ENCODE measurements at regions not wholly inside any gene's neighbourhood (a gene's known extent, or its start where the extent isn't known, plus 50 kb on each side); places are given as distances from the start of the nearest gene placed in this dataset.

- Histone ChIP-seq H3K9me3 (replicated peaks; ENCODE audit: control insufficient read depth, insufficient read depth, low read depth, low read length) (no peaks in the 10 kb centered on the region), H3K27ac (ENCODE audit: extremely low read depth, low read depth, low read length) (no peak overlapping the region), H3K27me3 (ENCODE audit: control insufficient read depth in 2 of 2, insufficient read depth in 2 of 2, low read length in 2 of 2) (no peaks in the 10 kb centered on the region), H2AFZ (ENCODE audit: low read depth, low read length) (peak overlapping the region; percentile 91), H3K4me1 (replicated peaks in 1 of 2; ENCODE audit: control insufficient read depth in 2 of 2, insufficient read depth in 2 of 2, low read length in 2 of 2) (peaks cover 0 to 5% of the 10 kb centered on the region in 2 experiments; a peak in 1 of 5 replicates), H3K79me2 (ENCODE audit: control insufficient read depth, insufficient read depth, low read length) (no peaks in the 10 kb centered on the region), H3K9ac (ENCODE audit: insufficient read depth in 1 of 2, low read depth in 2 of 2, low read length in 2 of 2) (no peak overlapping the region), H3K36me3 (ENCODE audit: control insufficient read depth, insufficient read depth, low read length) (no peaks in the 10 kb centered on the region), H4K20me1 (replicated peaks; ENCODE audit: control insufficient read depth, insufficient read depth, low read length) (no peaks in the 10 kb centered on the region), H3K4me2 (ENCODE audit: insufficient read depth, low read length) (no peak overlapping the region), H3K9me1 (ENCODE audit: control insufficient read depth, insufficient read depth, low read length) (no peaks in the 10 kb centered on the region), H3K4me3 (no peak overlapping the region)
- peak; percentile 9; the same call in 1 of the 3 replicates for ATAC-seq
- intact Hi-C loops (cut with micrococcal nuclease) (no loop called here), in situ Hi-C loops (cut with MboI) (no loop called here)
- no TSS peak for BruUV-seq (replicated peaks)
- no peak for FAIRE-seq
- WGBS (ENCODE audit: insufficient coverage, low coverage, missing lambda C conversion rate), result 46% methylated on average over 7 of the region's 8 CpGs
- ChIA-PET CTCF (ENCODE audit: low intra/inter-chr PET ratio) (no interaction called here), POLR2A (interaction anchor here (0.5 to 0.6 kb wide), 2 partner anchors 66 to 127 kb away, joined by 3 read pairs; no protein-coding TSS in a partner anchor)
- DNase-seq (ENCODE audit: extremely low read depth in 1 of 4, low spot score in 3 of 4), result no peak
- peak; percentile 31; the same call in 1 of the 2 replicates for TF ChIP-seq MAFF (IDR thresholded peaks at IDR 0.05; ENCODE audit: low read length)
- peak; percentile 82 for TF ChIP-seq ZNF316 (IDR thresholded peaks at IDR 0.05)
- peak; percentile 71 for TF ChIP-seq BCOR (IDR thresholded peaks at IDR 0.05)
- TF ChIP-seq, protein P1, sequence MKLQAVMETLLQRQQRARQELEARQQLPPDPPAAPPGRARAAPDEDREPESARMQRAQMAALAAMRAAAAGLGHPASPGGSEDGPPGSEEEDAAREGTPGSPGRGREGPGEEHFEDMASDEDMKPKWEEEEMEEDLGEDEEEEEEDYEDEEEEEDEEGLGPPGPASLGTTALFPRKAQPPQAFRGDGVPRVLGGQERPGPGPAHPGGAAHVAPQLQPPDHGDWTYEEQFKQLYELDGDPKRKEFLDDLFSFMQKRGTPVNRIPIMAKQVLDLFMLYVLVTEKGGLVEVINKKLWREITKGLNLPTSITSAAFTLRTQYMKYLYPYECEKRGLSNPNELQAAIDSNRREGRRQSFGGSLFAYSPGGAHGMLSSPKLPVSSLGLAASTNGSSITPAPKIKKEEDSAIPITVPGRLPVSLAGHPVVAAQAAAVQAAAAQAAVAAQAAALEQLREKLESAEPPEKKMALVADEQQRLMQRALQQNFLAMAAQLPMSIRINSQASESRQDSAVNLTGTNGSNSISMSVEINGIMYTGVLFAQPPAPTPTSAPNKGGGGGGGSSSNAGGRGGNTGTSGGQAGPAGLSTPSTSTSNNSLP (IDR thresholded peaks at IDR 0.05; ENCODE audit: borderline replicate concordance, low read depth, low read length), result no peak
- TF ChIP-seq ESRRA (IDR thresholded peaks at IDR 0.05; ENCODE audit: borderline replicate concordance, low read depth), result peak; percentile 38; the same call in 1 of the 2 replicates
- TF ChIP-seq, protein P2, sequence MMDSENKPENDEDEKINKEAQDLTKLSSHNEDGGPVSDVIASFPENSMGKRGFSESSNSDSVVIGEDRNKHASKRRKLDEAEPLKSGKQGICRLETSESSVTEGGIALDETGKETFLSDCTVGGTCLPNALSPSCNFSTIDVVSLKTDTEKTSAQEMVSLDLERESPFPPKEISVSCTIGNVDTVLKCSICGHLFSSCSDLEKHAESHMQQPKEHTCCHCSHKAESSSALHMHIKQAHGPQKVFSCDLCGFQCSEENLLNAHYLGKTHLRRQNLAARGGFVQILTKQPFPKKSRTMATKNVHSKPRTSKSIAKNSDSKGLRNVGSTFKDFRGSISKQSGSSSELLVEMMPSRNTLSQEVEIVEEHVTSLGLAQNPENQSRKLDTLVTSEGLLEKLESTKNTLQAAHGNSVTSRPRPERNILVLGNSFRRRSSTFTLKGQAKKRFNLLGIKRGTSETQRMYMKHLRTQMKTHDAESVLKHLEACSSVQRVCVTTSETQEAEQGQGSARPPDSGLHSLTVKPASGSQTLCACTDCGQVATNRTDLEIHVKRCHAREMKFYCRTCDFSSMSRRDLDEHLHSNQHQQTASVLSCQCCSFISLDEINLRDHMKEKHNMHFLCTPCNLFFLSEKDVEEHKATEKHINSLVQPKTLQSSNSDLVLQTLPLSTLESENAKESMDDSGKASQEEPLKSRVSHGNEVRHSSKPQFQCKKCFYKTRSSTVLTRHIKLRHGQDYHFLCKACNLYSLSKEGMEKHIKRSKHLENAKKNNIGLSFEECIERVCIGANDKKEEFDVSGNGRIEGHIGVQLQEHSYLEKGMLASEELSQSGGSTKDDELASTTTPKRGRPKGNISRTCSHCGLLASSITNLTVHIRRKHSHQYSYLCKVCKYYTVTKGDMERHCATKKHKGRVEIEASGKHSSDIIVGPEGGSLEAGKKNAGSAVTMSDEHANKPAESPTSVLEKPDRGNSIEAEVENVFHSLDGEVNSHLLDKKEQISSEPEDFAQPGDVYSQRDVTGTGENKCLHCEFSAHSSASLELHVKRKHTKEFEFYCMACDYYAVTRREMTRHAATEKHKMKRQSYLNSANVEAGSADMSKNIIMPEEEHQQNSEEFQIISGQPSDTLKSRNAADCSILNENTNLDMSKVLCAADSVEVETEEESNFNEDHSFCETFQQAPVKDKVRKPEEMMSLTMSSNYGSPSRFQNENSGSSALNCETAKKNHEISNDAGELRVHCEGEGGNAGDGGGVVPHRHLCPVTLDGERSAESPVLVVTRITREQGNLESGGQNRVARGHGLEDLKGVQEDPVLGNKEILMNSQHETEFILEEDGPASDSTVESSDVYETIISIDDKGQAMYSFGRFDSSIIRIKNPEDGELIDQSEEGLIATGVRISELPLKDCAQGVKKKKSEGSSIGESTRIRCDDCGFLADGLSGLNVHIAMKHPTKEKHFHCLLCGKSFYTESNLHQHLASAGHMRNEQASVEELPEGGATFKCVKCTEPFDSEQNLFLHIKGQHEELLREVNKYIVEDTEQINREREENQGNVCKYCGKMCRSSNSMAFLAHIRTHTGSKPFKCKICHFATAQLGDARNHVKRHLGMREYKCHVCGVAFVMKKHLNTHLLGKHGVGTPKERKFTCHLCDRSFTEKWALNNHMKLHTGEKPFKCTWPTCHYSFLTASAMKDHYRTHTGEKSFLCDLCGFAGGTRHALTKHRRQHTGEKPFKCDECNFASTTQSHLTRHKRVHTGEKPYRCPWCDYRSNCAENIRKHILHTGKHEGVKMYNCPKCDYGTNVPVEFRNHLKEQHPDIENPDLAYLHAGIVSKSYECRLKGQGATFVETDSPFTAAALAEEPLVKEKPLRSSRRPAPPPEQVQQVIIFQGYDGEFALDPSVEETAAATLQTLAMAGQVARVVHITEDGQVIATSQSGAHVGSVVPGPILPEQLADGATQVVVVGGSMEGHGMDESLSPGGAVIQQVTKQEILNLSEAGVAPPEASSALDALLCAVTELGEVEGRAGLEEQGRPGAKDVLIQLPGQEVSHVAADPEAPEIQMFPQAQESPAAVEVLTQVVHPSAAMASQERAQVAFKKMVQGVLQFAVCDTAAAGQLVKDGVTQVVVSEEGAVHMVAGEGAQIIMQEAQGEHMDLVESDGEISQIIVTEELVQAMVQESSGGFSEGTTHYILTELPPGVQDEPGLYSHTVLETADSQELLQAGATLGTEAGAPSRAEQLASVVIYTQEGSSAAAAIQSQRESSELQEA (IDR thresholded peaks at IDR 0.05; ENCODE audit: low read depth), result no peak
- no peak for TF ChIP-seq STAT6 (CRISPR knock-in tag; IDR thresholded peaks at IDR 0.05)
- peak; percentile 74 for TF ChIP-seq ZFP36 (IDR thresholded peaks at IDR 0.05; ENCODE audit: low read depth, low read length, partially characterized antibody)
- peak; percentile 16 to 31; a peak in 1 of 4 replicates for TF ChIP-seq KDM1A (IDR thresholded peaks at IDR 0.05)
These were observed 82.8 kb upstream of the MRPS22 start for GRCh38 chr3:139260793-139261736.
